Thyroid gland (tissue), 4 donors: ENCODE measurements at regions not wholly inside any gene's neighbourhood (a gene's known extent, or its start where the extent isn't known, plus 50 kb on each side); places are given as distances from the start of the nearest gene placed in this dataset.

ENCODE experiments used
- DNase-seq, 2 donors: peaks; one replicate each; pipeline ENCODE4 v3.0.0-alpha.2; 2019
- H3K27ac ChIP-seq, 3 donors: fragments of 200-600 bp; sonication (generic); 1 replicate in 2 of 3; 2 replicates in 1 of 3; pipeline ENCODE4 v1.5.1; 2016 to 2019; ENCODE audit warnings: mild to moderate bottlenecking in 1 of 3, moderate library complexity in 1 of 3
- H3K27me3 ChIP-seq: fragments of 200-600 bp; sonication (generic); one replicate; pipeline ENCODE4 v1.5.1; 2019
- H3K36me3 ChIP-seq, 2 donors: fragments of 200-600 bp; sonication (generic); one replicate each; pipeline ENCODE4 v1.5.1; 2016 to 2019
- H3K4me1 ChIP-seq, 2 donors: fragments of 200-600 bp; sonication (generic); one replicate each; pipeline ENCODE4 v1.5.1; 2017 to 2019
- H3K4me3 ChIP-seq, 3 donors: fragments of 200-600 bp; sonication (generic); replicated peaks in 1 of 3; 1 replicate in 2 of 3; 2 replicates in 1 of 3; pipeline ENCODE4 v1.5.1; 2016; ENCODE audit warnings: mild to moderate bottlenecking in 1 of 3
- H3K9me3 ChIP-seq: fragments of 200-600 bp; sonication (generic); one replicate; pipeline ENCODE4 v1.5.1; 2017
- POLR2A ChIP-seq, 2 donors: fragments of 450-650 bp; IDR thresholded peaks; one replicate each; pipeline ENCODE4 v1.6.1; 2017; ENCODE audit warnings: antibody characterized with exemption in 2 of 2, mild to moderate bottlenecking in 2 of 2, moderate library complexity in 1 of 2
- WGBS, 2 donors: methylation state at CpG; one replicate each; pipeline ENCODE4 v1.1.5; 2017; 5-methylcytosine and 5-hydroxymethylcytosine counted together
- intact Hi-C: fragments of 100-400 bp; cut with DNase I; formaldehyde crosslinking; loops from one replicate; pipeline ENCODE4 v1.15.1; 2023
- TF ChIP-seq, protein P1 (sequence below), 6 experiments: fragments of 200-600 bp in 3 of 6; fragments of 450-650 bp in 3 of 6; sonication (generic) in 3 of 6; IDR thresholded peaks; one replicate each; pipeline ENCODE4 v1.5.1; 2016 to 2019; ENCODE audit warnings: antibody characterized with exemption in 6 of 6, mild to moderate bottlenecking in 2 of 6, inconsistent platforms in 1 of 6, moderate library complexity in 1 of 6

DNA sequence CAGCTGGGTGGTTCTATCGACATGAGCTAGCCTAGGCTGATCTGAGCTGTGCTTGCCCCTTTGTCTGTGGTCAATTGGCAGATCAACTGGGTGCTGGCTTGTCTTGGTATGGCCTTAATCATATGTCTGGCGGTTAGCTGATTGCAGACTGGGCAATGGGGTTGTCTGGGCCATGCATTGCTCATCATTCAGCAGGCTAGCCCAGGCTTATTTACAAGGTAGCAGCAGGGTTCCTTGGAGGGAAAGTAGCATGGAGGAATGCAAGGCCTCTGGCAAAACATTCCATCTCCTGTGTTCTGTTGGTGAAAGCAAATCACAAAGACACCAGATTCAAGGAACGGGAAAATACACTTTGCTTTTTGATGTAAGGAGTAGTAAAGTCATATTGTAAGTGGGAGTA is 84.0 kb upstream of the IVNS1ABP start:
- 85 to 90% methylated on average over 3 of the region's 3 CpGs for WGBS, 2 donors
- H3K4me1 ChIP-seq = no peaks in the 10 kb centered on the region
- H3K27ac ChIP-seq = no peak overlapping the region
- H3K36me3 ChIP-seq = no peaks in the 10 kb centered on the region
- DNase-seq = no peak
- TF ChIP-seq POLR2A (IDR thresholded peaks at IDR 0.05) = no peak
- TF ChIP-seq, protein P1, sequence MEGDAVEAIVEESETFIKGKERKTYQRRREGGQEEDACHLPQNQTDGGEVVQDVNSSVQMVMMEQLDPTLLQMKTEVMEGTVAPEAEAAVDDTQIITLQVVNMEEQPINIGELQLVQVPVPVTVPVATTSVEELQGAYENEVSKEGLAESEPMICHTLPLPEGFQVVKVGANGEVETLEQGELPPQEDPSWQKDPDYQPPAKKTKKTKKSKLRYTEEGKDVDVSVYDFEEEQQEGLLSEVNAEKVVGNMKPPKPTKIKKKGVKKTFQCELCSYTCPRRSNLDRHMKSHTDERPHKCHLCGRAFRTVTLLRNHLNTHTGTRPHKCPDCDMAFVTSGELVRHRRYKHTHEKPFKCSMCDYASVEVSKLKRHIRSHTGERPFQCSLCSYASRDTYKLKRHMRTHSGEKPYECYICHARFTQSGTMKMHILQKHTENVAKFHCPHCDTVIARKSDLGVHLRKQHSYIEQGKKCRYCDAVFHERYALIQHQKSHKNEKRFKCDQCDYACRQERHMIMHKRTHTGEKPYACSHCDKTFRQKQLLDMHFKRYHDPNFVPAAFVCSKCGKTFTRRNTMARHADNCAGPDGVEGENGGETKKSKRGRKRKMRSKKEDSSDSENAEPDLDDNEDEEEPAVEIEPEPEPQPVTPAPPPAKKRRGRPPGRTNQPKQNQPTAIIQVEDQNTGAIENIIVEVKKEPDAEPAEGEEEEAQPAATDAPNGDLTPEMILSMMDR (IDR thresholded peaks at IDR 0.05) = no peak
- intact Hi-C loops = no loop called here
- H3K9me3 ChIP-seq = no peaks in the 10 kb centered on the region
- H3K4me3 ChIP-seq = no peak overlapping the region
- H3K27me3 ChIP-seq = no peaks in the 10 kb centered on the region

GRCh38 chr1:185400052-185400451 is 83.0 kb upstream of the IVNS1ABP start:
- TF ChIP-seq POLR2A (IDR thresholded peaks at IDR 0.05) = no peak
- TF ChIP-seq, protein P1 (IDR thresholded peaks at IDR 0.05) = no peak
- 95 to 96% methylated on average over 1 of the region's 1 CpG for WGBS, 2 donors
- Histone ChIP-seq H3K36me3 (no peaks in the 10 kb centered on the region), H3K4me1 (no peaks in the 10 kb centered on the region), H3K9me3 (no peaks in the 10 kb centered on the region), H3K27ac (no peak overlapping the region), H3K27me3 (no peaks in the 10 kb centered on the region), H3K4me3 (no peak overlapping the region)
- intact Hi-C loops = no loop called here
- no peak for DNase-seq

- Histone ChIP-seq H3K9me3 (no peaks in the 10 kb centered on the region), H3K4me3 (no peak overlapping the region), H3K36me3 (no peaks in the 10 kb centered on the region), H3K27ac (no peak overlapping the region), H3K27me3 (no peaks in the 10 kb centered on the region), H3K4me1 (no peaks in the 10 kb centered on the region)
- no peak for TF ChIP-seq POLR2A (IDR thresholded peaks at IDR 0.05)
- TF ChIP-seq, protein P1 (IDR thresholded peaks at IDR 0.05) = no peak
- intact Hi-C loops = no loop called here
- no peak for DNase-seq
Measured at GRCh38 chr1:185398599-185398998, 81.6 kb upstream of the IVNS1ABP start.

DNA sequence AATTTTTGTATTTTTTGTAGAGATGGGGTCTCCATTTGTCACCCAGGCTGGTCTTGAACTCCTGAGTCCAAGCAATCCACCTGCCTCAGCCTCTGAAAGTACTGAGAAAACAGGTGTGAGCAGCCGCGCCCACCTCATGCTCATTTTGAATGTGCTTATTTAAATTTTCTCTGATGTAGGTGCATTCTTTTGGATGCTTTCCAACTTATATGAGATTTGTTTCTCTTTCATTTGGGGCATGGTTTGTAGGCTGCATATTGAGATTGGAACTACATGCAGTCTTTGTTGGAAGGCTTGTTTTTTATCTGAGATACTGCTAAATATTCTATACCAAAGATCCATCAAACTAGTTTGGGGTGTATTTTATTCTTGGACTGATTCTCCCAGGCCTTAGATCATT is 81.0 kb upstream of the IVNS1ABP start:
- WGBS, 2 donors = 96% methylated on average over 2 of the region's 2 CpGs
- no peak for DNase-seq
- Histone ChIP-seq H3K36me3 (no peaks in the 10 kb centered on the region), H3K27ac (no peak overlapping the region), H3K4me3 (no peak overlapping the region), H3K27me3 (no peaks in the 10 kb centered on the region), H3K9me3 (no peaks in the 10 kb centered on the region), H3K4me1 (no peaks in the 10 kb centered on the region)
- intact Hi-C loops = no loop called here
- TF ChIP-seq POLR2A (IDR thresholded peaks at IDR 0.05) = no peak
- TF ChIP-seq, protein P1 (IDR thresholded peaks at IDR 0.05) = no peak

DNA sequence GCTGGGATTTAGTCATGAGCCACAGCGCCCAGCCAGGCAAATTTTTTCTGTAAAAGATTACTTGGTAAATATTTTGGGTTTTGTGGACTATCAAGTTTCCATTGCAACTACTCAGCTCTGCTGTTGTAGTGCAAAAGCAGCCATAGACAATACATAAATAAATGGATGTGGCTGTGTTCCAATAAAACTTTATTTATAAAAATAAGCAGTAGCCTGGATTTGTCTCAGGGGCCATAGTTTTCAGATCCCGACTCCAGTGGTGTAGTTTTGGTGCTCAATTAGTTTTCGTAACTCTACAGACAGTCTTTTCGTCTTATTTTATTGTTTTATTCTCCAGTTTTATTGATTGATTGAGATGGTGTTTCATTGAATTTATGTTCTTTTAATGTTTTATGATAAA is 80.1 kb upstream of the IVNS1ABP start:
- Histone ChIP-seq H3K4me1 (no peaks in the 10 kb centered on the region), H3K36me3 (no peaks in the 10 kb centered on the region), H3K4me3 (no peak overlapping the region), H3K27me3 (no peaks in the 10 kb centered on the region), H3K9me3 (no peaks in the 10 kb centered on the region), H3K27ac (no peak overlapping the region)
- WGBS, 2 donors = 97 to 99% methylated on average over 4 of the region's 4 CpGs
- DNase-seq = no peak
- TF ChIP-seq, protein P1 (IDR thresholded peaks at IDR 0.05) = no peak
- intact Hi-C loops = no loop called here
